DOHH2 (cell line): ENCODE measurements at regions not wholly inside any gene's neighbourhood (a gene's known extent, or its start where the extent isn't known, plus 50 kb on each side); places are given as distances from the start of the nearest gene placed in this dataset.

ENCODE experiments used
- H3F3A ChIP-seq: fragments of 200-600 bp; sonication (generic), shearing (Covaris generic); 2 replicates; pipeline ENCODE4 v1.6.0; 2016; ENCODE audit warnings: antibody characterized with exemption, mild to moderate bottlenecking; ENCODE audit not compliant: control insufficient read depth, insufficient read depth
- H3K27ac ChIP-seq: fragments of 200-600 bp; sonication (generic); 2 replicates; pipeline ENCODE4 v1.5.1; 2014; ENCODE audit warnings: low read depth, mild to moderate bottlenecking, low read length, moderate library complexity
- H3K27me3 ChIP-seq: fragments of 200-600 bp; sonication (generic); 2 replicates; pipeline ENCODE4 v1.6.1; 2014; ENCODE audit warnings: mild to moderate bottlenecking, low read length, mixed read lengths; ENCODE audit not compliant: control insufficient read depth
- H3K36me3 ChIP-seq: fragments of 200-600 bp; sonication (generic); 2 replicates; pipeline ENCODE4 v1.6.1; 2014; ENCODE audit warnings: mild to moderate bottlenecking, low read length, moderate library complexity, mixed read lengths; ENCODE audit not compliant: control insufficient read depth
- H3K4me1 ChIP-seq: fragments of 200-600 bp; sonication (generic); 2 replicates; pipeline ENCODE4 v1.6.1; 2014; ENCODE audit warnings: mild to moderate bottlenecking, low read length, mixed read lengths; ENCODE audit not compliant: control insufficient read depth
- H3K4me2 ChIP-seq: fragments of 200-600 bp; sonication (generic); 2 replicates; pipeline ENCODE4 v1.6.0; 2014; ENCODE audit warnings: mild to moderate bottlenecking, low read length, moderate library complexity
- H3K4me3 ChIP-seq: fragments of 200-600 bp; sonication (generic); 2 replicates; pipeline ENCODE4 v1.5.1; 2014; ENCODE audit warnings: mild to moderate bottlenecking, low read length, mixed read lengths
- H3K79me2 ChIP-seq: fragments of 200-600 bp; sonication (generic); 2 replicates; pipeline ENCODE4 v1.6.1; 2014; ENCODE audit warnings: mild to moderate bottlenecking, low read length, mixed read lengths; ENCODE audit not compliant: control insufficient read depth
- H3K9me2 ChIP-seq: fragments of 200-600 bp; sonication (generic); replicated peaks from 2 replicates; pipeline ENCODE4 v1.6.1; 2014; ENCODE audit warnings: mild to moderate bottlenecking, low read length, mixed read lengths; ENCODE audit not compliant: control insufficient read depth
- H3K9me3 ChIP-seq: fragments of 200-600 bp; sonication (generic); 2 replicates; pipeline ENCODE4 v1.6.1; 2014; ENCODE audit warnings: antibody characterized with exemption, low read length, mixed read lengths; ENCODE audit not compliant: control insufficient read depth, insufficient read depth
- H4K20me1 ChIP-seq: fragments of 200-600 bp; sonication (generic); 2 replicates; pipeline ENCODE4 v1.6.0; 2014; ENCODE audit warnings: low read depth, mild to moderate bottlenecking, antibody characterized with exemption, low read length, moderate library complexity; ENCODE audit not compliant: control insufficient read depth, insufficient read depth
- EZH2phosphoT487 ChIP-seq: fragments of 200-600 bp; sonication (generic); IDR thresholded peaks from 2 replicates; pipeline ENCODE4 v1.6.1; 2017; ENCODE audit warnings: borderline replicate concordance, mild to moderate bottlenecking, antibody characterized with exemption, low read length, moderate library complexity, mixed read lengths
- TF ChIP-seq, protein P1 (sequence below): fragments of 200-600 bp; sonication (generic); IDR thresholded peaks from one replicate; pipeline ENCODE4 v1.5.1; 2014; ENCODE audit warnings: antibody characterized with exemption, mild to moderate bottlenecking, low read depth, low read length; ENCODE audit not compliant: poor library complexity, severe bottlenecking

DNA sequence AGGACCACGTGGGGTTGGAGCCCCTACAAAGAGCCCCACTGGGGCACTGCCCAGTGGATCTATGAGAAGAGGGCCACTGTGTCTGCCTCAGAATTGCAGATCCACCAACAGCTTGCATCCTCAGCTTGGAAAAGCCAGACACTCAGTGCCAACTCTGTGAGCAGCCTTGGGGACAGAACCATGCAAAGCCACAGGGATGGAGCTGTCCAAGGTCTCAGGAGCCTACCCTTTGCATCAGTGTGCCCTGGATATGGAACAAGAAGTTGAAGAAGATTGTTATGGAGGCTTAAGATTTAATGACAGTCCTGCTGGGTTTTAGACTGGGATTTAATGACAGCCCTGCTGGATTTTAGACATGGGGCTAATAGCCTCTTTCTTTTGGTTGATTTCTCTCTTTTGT lies 1670.9 kb downstream of the PLA2G4A start:
- H3K4me2 ChIP-seq, result no peak overlapping the region
- H3K27me3 ChIP-seq, result no peaks in the 10 kb centered on the region
- H4K20me1 ChIP-seq, result no peaks in the 10 kb centered on the region
- H3K9me3 ChIP-seq, result no peaks in the 10 kb centered on the region
- H3K27ac ChIP-seq, result no peak overlapping the region
- H3F3A ChIP-seq, result no peaks in the 10 kb centered on the region
- TF ChIP-seq, protein P1, sequence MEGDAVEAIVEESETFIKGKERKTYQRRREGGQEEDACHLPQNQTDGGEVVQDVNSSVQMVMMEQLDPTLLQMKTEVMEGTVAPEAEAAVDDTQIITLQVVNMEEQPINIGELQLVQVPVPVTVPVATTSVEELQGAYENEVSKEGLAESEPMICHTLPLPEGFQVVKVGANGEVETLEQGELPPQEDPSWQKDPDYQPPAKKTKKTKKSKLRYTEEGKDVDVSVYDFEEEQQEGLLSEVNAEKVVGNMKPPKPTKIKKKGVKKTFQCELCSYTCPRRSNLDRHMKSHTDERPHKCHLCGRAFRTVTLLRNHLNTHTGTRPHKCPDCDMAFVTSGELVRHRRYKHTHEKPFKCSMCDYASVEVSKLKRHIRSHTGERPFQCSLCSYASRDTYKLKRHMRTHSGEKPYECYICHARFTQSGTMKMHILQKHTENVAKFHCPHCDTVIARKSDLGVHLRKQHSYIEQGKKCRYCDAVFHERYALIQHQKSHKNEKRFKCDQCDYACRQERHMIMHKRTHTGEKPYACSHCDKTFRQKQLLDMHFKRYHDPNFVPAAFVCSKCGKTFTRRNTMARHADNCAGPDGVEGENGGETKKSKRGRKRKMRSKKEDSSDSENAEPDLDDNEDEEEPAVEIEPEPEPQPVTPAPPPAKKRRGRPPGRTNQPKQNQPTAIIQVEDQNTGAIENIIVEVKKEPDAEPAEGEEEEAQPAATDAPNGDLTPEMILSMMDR, result no peak
- TF ChIP-seq EZH2phosphoT487, result no peak
- no peaks in the 10 kb centered on the region for H3K4me1 ChIP-seq
- H3K9me2 ChIP-seq, result no peaks in the 10 kb centered on the region; the same call in 1 of the 2 replicates
- no peaks in the 10 kb centered on the region for H3K79me2 ChIP-seq
- H3K4me3 ChIP-seq, result no peak overlapping the region
- H3K36me3 ChIP-seq, result no peaks in the 10 kb centered on the region

DNA sequence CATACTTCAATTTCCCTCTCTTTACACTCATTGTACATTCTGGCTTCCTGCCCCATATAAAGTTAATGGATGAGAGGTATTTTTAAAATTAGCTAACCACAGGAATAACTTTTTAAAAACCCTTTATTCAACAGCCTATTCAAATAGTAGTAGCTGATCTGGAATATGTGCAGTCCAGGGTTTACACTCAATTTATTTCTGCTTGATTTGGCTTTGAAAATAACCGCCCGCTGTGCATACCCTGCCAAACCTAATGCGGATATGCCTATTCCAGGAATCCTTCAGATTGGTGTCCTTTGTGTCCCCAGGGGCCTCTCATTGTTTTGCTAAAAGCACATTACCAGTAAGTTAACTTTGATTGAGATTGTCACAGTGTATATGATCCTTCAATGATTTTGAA lies 1686.2 kb downstream of the PLA2G4A start:
- no peaks in the 10 kb centered on the region for H4K20me1 ChIP-seq
- TF ChIP-seq EZH2phosphoT487, result no peak
- TF ChIP-seq, protein P1, result no peak
- H3K27ac ChIP-seq, result no peak overlapping the region
- H3K4me3 ChIP-seq, result no peak overlapping the region
- H3K9me3 ChIP-seq, result no peaks in the 10 kb centered on the region; the same call in 1 of the 2 replicates
- no peaks in the 10 kb centered on the region for H3K4me1 ChIP-seq
- H3K27me3 ChIP-seq, result no peaks in the 10 kb centered on the region
- no peak overlapping the region for H3K4me2 ChIP-seq
- H3K9me2 ChIP-seq, result no peaks in the 10 kb centered on the region
- no peaks in the 10 kb centered on the region for H3K36me3 ChIP-seq
- no peaks in the 10 kb centered on the region for H3F3A ChIP-seq
- H3K79me2 ChIP-seq, result no peaks in the 10 kb centered on the region

DNA sequence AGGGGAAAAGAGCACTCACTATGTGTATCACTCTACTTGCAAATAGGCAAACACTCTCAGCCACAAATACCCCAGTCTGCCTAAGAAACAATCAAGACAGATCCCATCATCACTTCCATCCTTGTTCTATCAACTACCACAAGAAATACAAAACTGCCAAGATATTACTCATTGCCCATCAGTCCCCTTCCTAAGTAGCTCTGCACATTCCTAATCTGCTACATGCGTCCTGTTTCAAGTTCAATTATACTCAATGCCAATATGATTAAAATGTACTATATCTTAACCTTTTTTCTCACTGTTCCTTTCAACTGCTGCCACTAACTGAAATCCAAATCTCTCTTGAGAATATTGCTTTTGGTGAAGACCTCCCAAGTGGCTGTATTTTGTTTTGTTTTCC lies 1688.4 kb downstream of the PLA2G4A start:
- H3F3A ChIP-seq, result no peaks in the 10 kb centered on the region
- no peaks in the 10 kb centered on the region for H3K9me2 ChIP-seq
- TF ChIP-seq, protein P1, result no peak
- TF ChIP-seq EZH2phosphoT487, result no peak
- H3K9me3 ChIP-seq, result no peaks in the 10 kb centered on the region; the same call in 1 of the 2 replicates
- H3K36me3 ChIP-seq, result no peaks in the 10 kb centered on the region
- H3K27ac ChIP-seq, result no peak overlapping the region
- H3K4me1 ChIP-seq, result no peaks in the 10 kb centered on the region
- H3K4me2 ChIP-seq, result no peak overlapping the region
- H3K27me3 ChIP-seq, result no peaks in the 10 kb centered on the region
- H3K4me3 ChIP-seq, result no peak overlapping the region
- H3K79me2 ChIP-seq, result no peaks in the 10 kb centered on the region
- no peaks in the 10 kb centered on the region for H4K20me1 ChIP-seq
